HUES48 (cell line): ENCODE measurements at regions not wholly inside any gene's neighbourhood (a gene's known extent, or its start where the extent isn't known, plus 50 kb on each side); places are given as distances from the start of the nearest gene placed in this dataset.

Experiments
- H3K27ac ChIP-seq: one replicate; pipeline ENCODE4 v1.7.0; 2013; ENCODE audit warnings: low read depth, low read length, inconsistent platforms
- H3K27me3 ChIP-seq: 2 replicates; pipeline ENCODE4 v1.6.1; 2013; ENCODE audit warnings: mild to moderate bottlenecking, low read length; ENCODE audit not compliant: control insufficient read depth, insufficient read depth
- H3K36me3 ChIP-seq: 2 replicates; pipeline ENCODE4 v1.6.1; 2013; ENCODE audit warnings: low read length; ENCODE audit not compliant: control insufficient read depth, insufficient read depth
- H3K4me1 ChIP-seq: 2 replicates; pipeline ENCODE4 v1.6.1; 2013; ENCODE audit warnings: mild to moderate bottlenecking, low read length; ENCODE audit not compliant: control insufficient read depth, insufficient read depth
- H3K4me3 ChIP-seq: 2 replicates; pipeline ENCODE4 v1.5.1; 2013; ENCODE audit warnings: mild to moderate bottlenecking, low read depth, low read length
- H3K9ac ChIP-seq: 2 replicates; pipeline ENCODE4 v1.6.1; 2013; ENCODE audit warnings: mild to moderate bottlenecking, low read depth, low read length, moderate library complexity
- H3K9me3 ChIP-seq: 2 replicates; pipeline ENCODE4 v1.6.1; 2013; ENCODE audit warnings: low read length; ENCODE audit not compliant: control insufficient read depth, insufficient read depth

DNA sequence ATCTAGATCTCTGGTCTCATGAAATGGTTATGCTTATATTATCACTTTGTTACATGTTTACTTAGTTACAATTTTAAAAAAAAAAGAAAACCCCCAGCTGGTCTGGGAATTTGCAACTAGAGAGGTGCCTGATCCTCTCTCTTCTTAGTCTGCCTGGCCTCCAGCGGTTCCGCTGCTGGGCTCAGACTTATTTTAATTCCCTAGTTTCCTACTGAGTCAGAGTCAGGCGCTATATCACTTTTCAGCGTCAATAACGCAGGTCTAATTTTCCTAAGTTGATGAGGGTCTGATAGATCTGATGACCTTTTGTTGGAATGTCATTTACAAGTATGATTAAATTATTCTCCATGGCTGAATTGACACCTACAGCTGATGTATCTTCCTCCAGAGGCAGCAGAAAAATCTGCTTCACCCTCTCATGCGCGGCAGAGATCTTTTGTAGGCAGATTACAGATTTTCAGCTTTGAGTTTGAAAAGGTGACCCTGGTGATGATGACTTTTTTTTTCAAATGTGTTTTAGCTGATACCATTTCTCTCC, 391.0 kb downstream of the CBLN4 start:
- Histone ChIP-seq H3K9me3 (no peaks in the 10 kb centered on the region), H3K4me3 (no peak overlapping the region), H3K9ac (no peak overlapping the region), H3K27ac (no peak overlapping the region), H3K4me1 (peaks cover 6% of the 10 kb centered on the region), H3K27me3 (no peaks in the 10 kb centered on the region), H3K36me3 (no peaks in the 10 kb centered on the region)

DNA sequence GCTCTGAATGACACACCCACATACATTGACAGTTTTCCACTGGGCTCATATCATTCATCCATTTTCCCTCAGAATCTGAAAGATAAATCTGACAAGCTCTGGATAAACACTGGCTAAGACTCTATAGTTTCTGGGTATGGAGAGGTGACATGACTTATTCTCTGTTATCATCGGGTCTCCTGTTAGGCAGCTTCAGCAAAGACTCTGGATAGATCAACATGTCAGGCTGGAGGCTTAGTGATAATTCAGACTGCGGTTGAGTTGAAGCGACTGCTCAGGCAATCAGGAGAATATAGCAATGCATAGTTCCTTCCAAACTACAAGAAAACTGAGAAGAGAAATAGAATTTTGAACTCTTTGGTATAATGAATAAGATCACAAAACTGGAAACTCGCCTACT, 394.6 kb downstream of the CBLN4 start:
- no peaks in the 10 kb centered on the region for H3K9me3 ChIP-seq
- H3K27me3 ChIP-seq: no peaks in the 10 kb centered on the region
- peaks cover 6% of the 10 kb centered on the region for H3K4me1 ChIP-seq
- no peak overlapping the region for H3K9ac ChIP-seq
- H3K4me3 ChIP-seq: no peak overlapping the region
- no peaks in the 10 kb centered on the region for H3K36me3 ChIP-seq
- no peak overlapping the region for H3K27ac ChIP-seq

DNA sequence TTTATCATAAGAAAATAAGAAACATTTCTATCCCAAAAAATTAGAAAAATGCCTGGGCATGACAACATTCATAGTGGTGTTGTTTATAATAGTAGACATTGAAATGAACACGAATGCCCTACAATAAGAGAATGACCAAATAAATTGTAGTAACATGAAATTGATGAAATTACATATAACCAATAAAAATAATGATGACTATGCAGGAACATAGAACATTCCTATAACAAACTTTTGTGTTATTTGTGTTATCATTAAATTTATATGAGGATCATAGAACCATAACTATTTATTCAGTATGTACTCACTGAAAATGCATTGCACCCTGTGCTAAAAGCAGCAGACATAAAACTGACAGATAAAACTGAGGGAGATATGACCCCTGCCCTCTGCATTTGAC, 399.7 kb downstream of the CBLN4 start:
- Histone ChIP-seq H3K9ac (no peak overlapping the region), H3K27ac (no peak overlapping the region), H3K36me3 (no peaks in the 10 kb centered on the region), H3K9me3 (no peaks in the 10 kb centered on the region), H3K4me3 (no peak overlapping the region), H3K27me3 (no peaks in the 10 kb centered on the region), H3K4me1 (no peaks in the 10 kb centered on the region)

DNA sequence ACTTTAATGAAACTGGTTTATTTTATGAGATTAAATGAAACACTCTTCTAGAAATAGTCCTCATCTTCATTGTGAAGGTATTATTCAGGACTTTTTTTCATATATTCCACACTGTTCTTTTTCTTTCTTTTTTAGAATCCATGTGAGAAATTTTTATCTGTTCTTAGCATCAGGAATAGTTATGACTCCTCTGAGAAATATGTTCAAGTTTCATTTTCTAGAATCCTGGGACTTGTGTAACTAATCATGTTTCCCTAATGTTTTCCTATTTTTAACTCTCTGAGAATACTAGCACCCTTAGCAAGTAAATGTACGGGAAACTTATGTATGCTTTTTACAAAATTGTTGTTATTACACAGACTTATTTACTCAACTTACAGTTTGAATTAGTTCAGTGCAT, 407.8 kb downstream of the CBLN4 start:
- Histone ChIP-seq H3K9ac (no peak overlapping the region), H3K4me3 (no peak overlapping the region), H3K36me3 (no peaks in the 10 kb centered on the region), H3K4me1 (no peaks in the 10 kb centered on the region), H3K27ac (no peak overlapping the region), H3K9me3 (no peaks in the 10 kb centered on the region), H3K27me3 (no peaks in the 10 kb centered on the region)

DNA sequence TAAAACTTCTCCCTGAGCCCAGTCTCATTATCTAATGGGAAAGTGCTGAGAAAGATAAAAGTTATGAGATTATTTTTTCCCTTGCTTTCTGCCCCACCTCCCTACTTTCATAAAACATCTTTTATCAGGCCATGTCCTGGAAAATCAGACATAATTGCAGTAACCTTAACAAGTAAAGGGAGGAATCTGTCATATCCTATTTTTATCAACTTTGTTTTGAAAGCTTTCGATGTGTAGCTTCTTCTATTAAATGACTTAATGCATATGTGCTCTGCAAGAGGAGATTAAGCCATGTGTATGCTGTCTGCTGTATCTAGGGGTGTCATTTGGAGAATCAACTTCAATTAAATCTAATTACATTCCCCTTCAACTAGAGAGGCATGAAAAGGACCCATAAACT, 408.9 kb downstream of the CBLN4 start:
- no peaks in the 10 kb centered on the region for H3K27me3 ChIP-seq
- H3K4me1 ChIP-seq: no peaks in the 10 kb centered on the region
- no peaks in the 10 kb centered on the region for H3K36me3 ChIP-seq
- no peaks in the 10 kb centered on the region for H3K9me3 ChIP-seq
- H3K4me3 ChIP-seq: no peak overlapping the region
- no peak overlapping the region for H3K27ac ChIP-seq
- H3K9ac ChIP-seq: no peak overlapping the region

DNA sequence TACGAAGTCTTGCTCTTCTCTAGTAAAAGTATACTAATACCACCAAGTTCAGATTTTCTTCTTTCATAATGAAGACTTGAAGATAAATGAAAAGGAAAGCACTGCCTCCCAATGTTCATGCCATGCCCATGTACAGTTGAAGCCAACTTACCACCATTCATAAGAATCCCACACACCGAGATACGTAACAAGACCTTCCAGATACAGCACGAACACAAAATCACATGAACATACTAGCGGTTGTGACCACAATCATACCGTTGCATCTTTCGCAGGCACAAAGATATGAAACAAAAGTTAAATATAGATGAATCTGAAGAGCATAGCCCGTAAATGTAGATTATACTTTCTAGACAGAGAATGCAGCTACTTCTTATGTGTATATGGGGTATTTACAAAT, 412.5 kb downstream of the CBLN4 start:
- H3K27ac ChIP-seq: no peak overlapping the region
- H3K4me3 ChIP-seq: no peak overlapping the region
- H3K9ac ChIP-seq: no peak overlapping the region
- no peaks in the 10 kb centered on the region for H3K9me3 ChIP-seq
- no peaks in the 10 kb centered on the region for H3K36me3 ChIP-seq
- no peaks in the 10 kb centered on the region for H3K4me1 ChIP-seq
- no peaks in the 10 kb centered on the region for H3K27me3 ChIP-seq

DNA sequence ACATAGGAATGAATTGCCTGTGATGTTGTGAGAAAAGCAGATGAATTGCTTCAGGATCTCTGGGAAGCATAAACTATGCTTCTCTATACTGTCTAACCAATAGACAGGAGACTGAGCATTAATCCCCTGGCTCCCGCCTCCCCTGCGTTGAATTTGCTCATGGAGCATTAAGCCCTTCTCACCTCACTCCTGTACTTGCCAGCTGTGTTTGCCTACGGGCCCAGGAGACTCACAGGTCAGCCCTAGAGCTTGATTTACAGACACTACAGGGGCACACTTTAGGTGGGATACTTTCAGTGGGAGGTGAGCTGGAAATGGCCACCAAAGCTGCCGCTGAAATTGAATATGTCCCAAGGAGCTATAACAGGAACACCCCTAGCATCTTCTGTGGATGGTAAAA, 418.7 kb downstream of the CBLN4 start:
- Histone ChIP-seq H3K4me3 (no peak overlapping the region), H3K9ac (no peak overlapping the region), H3K9me3 (no peaks in the 10 kb centered on the region), H3K27ac (no peak overlapping the region), H3K27me3 (no peaks in the 10 kb centered on the region), H3K36me3 (no peaks in the 10 kb centered on the region), H3K4me1 (peaks cover 9% of the 10 kb centered on the region; the same call in 1 of the 2 replicates)

DNA sequence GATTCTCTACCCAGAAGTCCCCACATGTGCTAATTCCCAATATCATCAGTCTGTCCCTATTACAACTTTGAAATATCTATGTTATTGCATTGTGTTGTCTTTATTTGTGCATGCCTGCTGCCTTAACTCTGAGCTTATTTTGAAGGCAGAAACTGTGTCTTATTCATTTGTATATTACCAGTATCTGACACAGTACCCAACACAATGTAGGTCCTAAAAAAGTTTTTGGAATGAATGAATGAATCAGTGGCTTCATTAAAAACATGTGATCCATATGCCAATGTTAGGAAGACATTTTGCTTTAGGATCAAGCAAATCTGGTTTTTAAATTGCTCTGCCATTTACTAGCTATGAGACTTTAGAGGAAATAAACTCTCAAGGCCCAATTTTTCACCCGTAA, 420.4 kb downstream of the CBLN4 start:
- Histone ChIP-seq H3K4me3 (no peak overlapping the region), H3K9ac (no peak overlapping the region), H3K27ac (no peak overlapping the region), H3K36me3 (no peaks in the 10 kb centered on the region), H3K27me3 (no peaks in the 10 kb centered on the region), H3K9me3 (no peaks in the 10 kb centered on the region), H3K4me1 (peaks cover 11% of the 10 kb centered on the region; the same call in 1 of the 2 replicates)

DNA sequence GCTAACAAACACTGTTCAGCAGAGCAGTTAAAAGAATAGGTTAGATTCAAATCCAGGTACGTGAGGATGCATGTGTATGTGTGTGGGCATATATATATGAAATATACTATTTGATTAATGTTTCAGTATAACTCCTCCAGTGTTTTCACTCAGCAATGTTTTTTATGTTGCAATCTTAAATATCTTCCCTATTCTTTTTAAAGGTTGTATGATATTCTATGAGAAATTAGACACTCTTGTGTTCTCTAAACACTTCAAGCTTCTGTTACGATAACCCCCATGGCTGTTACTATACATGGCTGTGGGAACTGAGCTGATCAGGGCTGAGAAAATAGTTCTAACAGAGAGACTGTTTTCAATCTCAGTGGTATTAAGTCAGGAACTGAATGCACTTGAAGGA, 421.0 kb downstream of the CBLN4 start:
- no peak overlapping the region for H3K4me3 ChIP-seq
- H3K27ac ChIP-seq: no peak overlapping the region
- no peaks in the 10 kb centered on the region for H3K9me3 ChIP-seq
- peaks cover 18% of the 10 kb centered on the region for H3K4me1 ChIP-seq
- no peaks in the 10 kb centered on the region for H3K36me3 ChIP-seq
- no peak overlapping the region for H3K9ac ChIP-seq
- H3K27me3 ChIP-seq: no peaks in the 10 kb centered on the region

DNA sequence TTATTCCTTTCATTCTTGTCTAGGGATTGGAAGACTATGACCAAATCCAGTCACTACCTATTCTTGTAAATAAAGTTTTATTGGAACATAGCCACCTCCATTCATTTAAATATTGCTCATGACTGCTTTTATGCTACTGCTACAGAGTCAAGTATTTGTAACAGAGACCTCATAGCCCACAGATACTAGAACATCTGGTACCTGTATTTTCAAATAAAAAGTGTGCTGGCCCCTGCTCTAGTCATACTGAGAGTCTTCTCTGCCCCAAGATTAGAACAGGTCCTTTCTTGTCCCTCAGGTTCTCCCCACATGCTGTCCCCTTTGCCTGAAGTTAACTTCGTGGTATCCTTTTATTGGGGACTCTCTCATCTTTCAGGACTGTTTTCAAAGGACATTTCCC, 422.3 kb downstream of the CBLN4 start:
- H3K9me3 ChIP-seq: no peaks in the 10 kb centered on the region

DNA sequence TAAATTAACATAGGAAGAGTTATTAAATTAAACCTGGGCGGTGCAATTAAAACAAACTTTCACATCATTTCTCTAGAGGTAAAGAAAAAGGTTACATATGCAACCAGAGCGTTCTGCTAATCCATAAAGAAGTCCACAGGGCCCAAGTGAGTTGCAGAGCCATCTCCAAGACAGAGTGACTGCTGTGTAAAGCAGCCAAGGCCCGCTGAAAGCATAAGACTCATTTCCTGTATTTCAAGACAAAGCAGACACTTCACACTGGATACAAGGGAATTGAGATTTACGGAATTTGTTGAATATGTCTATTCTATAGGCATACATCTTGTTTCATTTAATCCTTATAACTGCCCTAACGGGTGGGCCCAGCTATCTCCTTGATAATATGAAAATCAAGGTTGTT, 422.8 kb downstream of the CBLN4 start:
- no peaks in the 10 kb centered on the region for H3K27me3 ChIP-seq
- no peak overlapping the region for H3K4me3 ChIP-seq
- no peaks in the 10 kb centered on the region for H3K9me3 ChIP-seq
- H3K4me1 ChIP-seq: peaks cover 26% of the 10 kb centered on the region
- no peak overlapping the region for H3K9ac ChIP-seq
- H3K27ac ChIP-seq: no peak overlapping the region
- H3K36me3 ChIP-seq: no peaks in the 10 kb centered on the region

More for the DNA sequence above, 422.3 kb downstream of the CBLN4 start:
- Histone ChIP-seq H3K4me3 (no peak overlapping the region), H3K27ac (no peak overlapping the region), H3K27me3 (no peaks in the 10 kb centered on the region), H3K4me1 (peaks cover 26% of the 10 kb centered on the region), H3K9ac (no peak overlapping the region), H3K36me3 (no peaks in the 10 kb centered on the region)

DNA sequence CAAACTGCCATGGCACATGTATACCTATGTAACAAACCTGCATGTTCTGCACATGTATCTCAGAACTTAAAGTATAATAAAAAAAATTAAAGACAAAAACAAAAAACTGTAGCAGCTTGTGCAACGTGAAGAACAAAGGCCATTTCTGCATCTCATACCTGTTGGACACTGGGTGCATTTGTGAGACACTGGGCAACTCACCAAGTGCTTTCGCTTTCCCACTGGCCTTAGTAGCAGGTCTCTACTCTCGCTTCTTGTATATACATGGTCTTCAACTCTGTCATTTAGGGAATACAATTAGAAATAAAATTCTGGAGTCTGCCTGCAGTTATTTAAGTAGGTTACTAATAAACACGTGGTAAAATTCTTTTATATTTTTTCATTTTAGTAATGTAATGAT, 423.8 kb downstream of the CBLN4 start:
- H3K4me3 ChIP-seq: no peak overlapping the region
- H3K36me3 ChIP-seq: no peaks in the 10 kb centered on the region
- peaks cover 21% of the 10 kb centered on the region for H3K4me1 ChIP-seq
- H3K27me3 ChIP-seq: no peaks in the 10 kb centered on the region
- no peak overlapping the region for H3K9ac ChIP-seq
- no peaks in the 10 kb centered on the region for H3K9me3 ChIP-seq
- H3K27ac ChIP-seq: no peak overlapping the region
